Activated CD8-positive, alpha-beta memory T cell treated with anti-CD3 and anti-CD28 coated beads, Interleukin-2, amount 50 U/mL, for 48 hours (primary cell): ENCODE measurements at regions not wholly inside any gene's neighbourhood (a gene's known extent, or its start where the extent isn't known, plus 50 kb on each side); places are given as distances from the start of the nearest gene placed in this dataset.
"Not testable (repeated sequence)": the region's sequence is repeated elsewhere in the genome, so short reads cannot be mapped to it uniquely, and the experiment has no call there.

Experiments used
- DNase-seq: peaks from one replicate; pipeline ENCODE4 v3.0.0-alpha.2; 2020

DNA sequence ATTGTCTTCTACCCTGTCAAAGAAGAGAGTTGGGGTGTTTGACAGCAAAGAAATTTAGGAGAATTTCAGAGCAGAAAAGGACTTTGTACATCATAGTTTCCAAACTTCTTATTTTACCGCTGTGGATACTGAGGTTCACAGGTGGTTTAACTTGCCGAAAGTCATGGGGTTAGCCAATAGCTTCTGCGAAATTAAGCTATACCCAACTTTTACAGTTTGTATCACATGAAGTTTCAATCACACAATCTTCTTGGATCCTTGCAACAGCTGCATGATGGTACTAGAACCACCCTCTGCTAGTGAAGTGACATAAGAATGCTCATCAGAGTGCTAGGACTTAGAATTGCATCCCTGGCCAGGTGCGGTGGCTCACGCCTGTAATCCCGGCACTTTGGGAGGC is 345.5 kb downstream of the CD83 start:
- no peak for DNase-seq

DNA sequence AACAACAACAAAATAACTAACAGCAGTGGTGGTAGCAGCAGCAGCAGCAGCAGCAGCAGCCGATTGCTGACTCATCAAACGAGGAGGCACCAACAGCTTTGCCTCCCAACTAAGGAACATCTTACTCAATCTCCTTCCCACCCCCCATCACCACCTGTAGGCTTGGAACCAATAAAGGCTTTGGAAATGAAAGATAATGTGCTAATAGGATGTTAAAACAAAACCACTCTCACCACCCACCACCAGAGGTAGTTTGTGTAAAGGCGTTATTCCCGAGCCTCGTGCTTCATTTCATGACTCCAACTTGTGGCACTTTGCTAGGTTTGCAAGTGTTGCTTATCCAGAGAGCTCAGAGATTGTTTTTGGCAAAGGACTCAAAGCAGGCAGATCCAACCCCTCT is 346.5 kb downstream of the CD83 start:
- no peak for DNase-seq

DNA sequence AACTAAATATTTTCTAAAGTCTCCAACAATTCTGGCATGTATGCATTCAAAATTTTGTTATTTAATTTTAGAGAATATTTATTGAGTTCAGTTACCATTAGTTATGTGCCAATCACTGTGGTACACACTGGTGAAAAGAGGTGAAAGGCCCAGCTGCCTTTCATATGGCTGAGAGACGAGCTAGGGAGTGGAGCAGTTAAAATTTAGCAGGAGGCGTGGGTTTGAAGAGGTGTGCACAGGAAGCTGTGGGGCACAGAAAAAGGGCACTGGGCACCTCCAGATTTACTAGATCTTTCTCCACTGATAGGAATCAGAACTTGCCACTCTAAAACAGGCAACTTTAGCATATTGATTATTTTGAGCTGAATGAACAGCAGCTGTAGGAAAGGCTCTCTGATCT is 347.1 kb downstream of the CD83 start:
- no peak for DNase-seq

DNA sequence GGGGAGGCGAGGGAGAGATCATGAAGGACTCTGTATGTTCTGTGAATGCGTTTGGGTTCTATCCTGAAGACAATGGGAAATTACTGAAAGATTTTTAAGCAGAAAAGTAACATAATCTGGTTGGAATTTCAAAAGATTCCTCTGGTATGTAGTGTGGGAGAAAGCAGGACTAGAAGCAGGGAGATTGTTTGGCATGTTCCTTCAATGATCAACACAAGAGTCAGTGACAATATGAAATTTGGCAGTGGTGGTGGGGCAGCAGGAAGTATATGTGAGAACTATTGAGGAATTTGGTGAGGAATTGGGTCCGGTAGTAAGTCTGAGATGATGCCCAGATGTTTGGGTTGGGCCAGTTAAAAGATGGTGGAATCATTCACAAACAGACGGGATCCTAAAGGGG is 348.7 kb downstream of the CD83 start:
- no peak for DNase-seq

DNA sequence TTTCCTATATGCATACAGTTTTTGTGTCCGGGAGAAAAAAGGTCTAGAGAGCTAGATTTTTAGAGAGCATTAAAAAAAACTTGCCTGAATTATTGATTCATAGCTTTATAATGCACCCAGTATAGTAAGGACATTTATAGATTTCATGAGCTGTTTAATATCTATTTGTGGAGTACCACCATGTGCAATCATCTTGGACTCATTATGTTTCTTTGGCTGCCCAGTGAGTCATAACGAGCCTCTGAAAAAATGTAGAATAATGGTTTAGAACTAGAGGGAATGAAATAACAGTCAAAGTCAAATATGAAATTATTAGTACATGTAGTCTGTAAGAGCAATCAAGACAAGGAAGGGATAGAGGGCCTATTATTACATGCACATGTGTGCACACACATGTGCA is 350.0 kb downstream of the CD83 start:
- DNase-seq = no peak

DNA sequence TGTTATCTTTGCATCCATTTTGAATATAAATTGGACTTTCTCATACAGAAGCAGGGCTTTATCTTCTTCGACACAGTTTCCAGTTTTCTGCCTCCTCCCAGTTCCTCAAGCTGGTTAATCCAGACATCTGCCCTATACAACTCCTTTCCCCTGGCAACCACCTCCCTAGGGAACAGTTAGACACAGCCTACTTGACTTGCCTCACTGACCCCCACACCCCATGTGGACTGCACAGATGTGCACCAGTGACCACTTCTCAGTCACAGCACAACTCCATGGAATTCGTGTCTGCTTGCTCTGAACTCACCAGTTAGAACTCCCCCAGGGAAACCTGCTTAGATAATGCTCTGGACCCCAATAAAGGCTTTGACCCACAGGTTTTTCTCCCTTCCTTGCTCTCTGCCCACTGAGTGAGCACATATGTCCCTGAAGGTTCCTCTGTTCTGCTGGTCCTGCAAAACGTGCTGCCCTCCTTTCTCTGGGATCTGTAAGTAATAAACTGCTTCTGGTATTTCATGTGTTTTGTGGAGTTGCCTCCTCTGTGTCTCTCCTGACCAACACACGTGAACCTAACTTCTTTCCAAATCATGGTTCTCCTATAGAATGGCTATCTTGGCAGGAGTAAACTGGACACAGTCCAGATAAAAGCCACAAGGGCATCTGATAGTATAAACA is 351.2 kb downstream of the CD83 start:
- no peak for DNase-seq

DNA sequence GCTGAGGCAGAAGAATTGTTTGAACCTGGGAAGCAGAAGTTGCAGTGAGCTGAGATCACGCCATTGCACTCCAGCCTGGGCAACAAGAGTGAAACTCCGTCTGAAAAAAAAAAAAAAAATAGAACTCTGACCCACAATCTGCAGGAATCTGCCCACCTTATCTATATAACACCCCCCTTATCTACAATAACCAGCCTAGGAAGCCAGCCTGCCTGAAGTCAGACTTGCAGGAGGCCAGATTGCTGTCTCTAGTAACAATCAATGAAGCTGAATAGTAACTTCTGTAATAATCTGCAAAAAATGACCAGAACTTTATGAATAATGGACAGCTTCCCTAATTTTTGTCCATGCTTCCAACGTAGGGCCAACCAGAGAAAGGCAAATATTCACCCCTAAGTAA is 352.5 kb downstream of the CD83 start:
- DNase-seq = no peak

DNA sequence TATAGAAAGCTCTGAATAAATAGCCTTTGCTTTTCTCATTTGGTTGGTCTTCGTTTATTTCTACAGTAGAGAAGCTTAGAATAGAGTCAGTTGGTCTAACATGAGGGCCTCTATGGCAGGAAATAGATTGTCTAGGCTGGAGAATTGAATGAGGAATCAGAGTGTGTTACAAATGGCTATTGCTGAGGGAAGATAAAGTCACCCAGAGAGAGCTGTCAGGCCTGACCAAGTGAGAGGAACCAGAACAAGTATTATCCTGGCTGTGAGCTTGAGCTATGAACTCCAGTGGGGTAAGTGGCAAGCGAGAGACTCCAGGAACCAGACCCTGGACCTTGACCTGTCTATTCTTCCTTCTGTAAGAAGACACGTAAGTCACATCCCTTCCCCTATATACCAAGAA is 353.1 kb downstream of the CD83 start:
- DNase-seq = no peak

DNA sequence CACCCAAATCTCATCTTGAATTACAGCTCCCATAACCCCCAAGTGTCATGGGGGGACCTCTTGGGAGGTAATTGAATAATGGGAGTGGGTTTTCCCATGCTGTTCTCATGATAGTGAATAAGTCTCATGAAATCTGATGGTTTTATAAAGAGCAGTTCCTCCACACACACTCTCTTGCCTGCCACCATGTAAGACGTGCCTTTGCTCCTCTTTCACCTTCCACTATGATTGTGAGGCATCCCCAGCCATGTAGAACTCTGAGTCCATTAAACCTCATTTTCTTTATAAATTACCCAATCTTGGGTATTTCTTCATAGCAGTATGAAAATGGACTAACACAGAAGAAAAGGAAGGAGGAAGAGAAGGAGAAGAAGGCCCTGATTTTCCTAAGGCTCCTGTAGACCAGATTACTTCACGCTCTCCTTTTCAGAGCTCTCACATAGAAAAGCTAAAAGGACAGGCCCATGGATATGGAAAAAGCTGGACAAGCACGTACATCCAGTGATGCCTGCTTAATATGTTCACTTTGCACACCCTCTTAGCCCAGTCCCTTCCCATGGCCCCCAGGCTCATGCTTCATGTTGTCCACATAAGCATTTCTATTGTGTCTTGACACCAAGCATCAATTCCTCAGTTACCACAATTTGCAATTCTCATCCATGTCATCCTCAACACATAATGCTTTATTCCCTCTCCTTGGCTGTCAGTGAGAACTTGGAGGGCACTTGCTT is 354.8 kb downstream of the CD83 start:
- DNase-seq = no peak

DNA sequence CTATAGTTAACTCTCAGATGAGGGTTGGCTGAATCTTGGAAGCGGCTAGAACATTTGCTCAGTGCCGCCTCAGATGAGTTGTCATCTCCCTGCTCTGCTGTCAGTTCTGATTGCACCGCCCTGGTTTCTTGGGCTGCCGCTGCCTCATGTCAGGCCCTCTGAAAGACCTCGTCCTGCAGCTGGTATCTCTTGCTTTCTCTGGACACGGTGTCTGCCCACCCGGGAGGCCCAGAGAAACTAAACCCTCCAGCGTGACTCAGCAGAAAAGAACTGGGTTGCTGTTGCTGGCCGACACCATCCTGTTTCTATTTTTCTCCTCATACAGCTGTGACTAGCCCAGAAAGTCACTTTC is 355.4 kb downstream of the CD83 start:
- no peak for DNase-seq

DNA sequence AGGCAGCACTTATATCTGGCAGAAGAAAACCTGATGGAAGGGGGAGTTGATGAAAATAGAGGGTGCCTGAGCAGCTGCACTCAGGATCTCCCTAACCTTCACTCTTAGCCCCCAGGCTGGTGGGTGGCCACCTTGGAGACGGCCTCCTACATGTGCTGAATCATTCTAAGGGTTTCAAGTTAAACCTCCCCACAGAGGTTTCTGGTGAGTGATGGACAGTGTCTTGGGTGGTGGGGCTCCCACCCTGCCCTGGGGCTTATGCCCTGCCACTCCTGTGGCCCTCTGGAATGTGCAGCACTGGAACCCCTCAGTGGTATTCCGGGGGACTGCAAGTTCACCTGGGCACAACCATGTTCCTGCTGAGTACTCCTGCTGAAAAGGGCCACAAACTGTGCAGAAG is 357.2 kb downstream of the CD83 start:
- no peak for DNase-seq

DNA sequence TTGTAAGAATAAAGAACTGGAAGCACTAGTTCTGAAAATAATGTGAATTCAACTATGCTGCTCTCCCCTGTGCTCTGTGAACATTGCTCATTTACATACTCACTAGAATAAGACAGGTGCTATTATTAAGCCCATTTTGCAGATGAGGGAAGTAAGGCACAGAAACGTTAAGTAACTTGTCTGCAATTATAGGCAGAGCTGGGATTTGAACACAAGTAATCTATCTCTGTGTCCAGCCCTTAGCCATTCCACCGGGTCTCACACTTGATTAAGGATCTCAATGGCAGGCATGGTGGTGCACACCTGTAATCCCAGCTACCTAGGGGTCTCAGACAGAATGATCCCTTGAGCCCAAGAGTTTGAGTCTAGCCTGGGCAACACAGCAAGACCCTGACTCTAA is 357.7 kb downstream of the CD83 start:
- DNase-seq = no peak

DNA sequence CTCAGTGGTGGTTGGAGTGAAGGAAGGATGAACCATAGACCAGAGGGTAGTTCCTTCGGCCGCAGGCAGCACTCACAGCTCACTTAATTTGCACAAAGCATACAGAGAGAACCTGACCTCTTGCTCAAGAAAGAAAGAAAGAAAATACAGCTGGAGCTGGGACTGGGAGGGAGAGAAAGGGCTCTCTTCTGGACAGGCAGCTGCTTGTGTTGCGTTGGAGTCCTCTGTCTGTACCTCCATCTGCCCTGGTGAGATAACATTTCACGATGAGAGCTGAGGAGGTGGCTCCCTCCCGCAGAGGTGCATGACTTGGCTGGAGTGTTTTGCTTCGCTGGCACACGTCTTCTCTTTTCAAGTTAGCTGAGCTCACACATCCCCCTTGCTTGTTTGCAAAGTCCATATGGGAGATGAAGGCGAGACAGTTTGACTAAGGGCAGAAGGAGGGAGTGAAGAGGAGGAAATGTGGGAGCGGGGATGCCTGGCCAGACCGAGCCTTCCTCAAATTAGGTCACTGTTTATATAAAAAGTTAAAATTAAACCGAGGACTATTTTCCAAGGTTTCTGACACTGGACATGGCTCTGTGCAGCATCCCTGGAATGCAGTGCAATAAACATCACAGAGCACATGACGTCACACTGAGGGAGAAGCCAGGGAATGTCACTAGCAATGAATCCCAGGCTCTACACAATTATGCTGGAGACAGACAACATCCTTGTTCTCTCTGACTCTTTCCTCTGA is 359.4 kb downstream of the CD83 start:
- no peak for DNase-seq

DNA sequence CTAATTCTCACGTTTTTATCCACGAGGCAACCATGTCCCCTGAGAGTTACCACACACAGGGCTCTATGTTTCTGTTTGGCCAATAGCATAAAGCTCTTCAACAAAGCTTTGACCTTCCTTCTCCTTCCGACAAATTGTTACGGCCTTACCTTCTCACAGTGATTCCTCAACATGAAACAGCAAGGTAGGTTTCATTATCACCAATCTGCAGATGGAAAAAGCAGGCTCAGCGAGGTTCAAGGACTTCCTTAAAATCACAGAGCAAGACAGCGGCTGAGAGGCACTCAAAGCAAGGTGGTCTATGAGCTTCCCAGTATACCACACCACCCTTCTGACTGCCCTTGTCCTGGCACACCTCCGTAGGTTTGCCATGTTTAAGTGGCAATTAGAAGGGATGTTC is 360.0 kb downstream of the CD83 start:
- DNase-seq = no peak

DNA sequence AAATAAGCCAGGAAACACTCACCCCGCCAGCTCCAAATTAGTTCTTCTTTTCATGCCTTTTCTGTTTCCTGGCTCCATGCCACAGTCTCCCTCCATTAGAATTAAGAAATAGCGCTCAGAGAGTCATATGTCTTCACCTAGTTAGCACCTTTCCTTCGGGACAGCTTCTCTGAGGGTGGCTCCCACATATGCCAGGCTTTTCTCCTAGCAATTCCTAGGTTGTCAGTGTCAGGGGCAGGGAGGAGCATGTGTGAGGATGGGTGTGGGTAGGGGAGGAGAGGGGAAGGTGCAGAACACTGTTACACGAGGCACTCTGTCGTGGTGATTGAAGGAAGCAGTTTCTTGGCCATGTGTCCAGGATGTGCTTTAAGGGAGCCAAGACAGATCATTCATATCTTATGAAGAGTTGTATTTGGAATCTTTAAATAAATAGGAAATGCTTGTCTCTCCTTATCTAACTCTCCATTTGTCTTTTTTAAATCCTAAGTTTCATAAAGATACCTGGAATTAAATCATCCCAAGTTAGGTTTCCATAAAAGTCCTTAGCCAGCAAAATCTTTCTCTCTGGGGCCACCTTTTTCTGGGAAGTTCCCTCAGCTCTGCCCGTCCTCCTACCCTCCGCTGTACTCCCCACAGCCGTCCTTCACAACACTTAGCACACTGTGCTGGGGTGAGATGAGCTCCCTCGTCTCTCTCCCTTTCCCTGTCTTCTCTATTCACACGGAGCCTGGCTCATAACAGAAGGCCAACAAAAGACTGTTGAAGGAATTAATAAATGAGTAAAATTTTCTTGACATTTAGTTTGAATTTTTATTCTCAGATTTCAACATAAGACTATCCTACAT is 361.0 kb downstream of the CD83 start:
- DNase-seq = no peak

DNA sequence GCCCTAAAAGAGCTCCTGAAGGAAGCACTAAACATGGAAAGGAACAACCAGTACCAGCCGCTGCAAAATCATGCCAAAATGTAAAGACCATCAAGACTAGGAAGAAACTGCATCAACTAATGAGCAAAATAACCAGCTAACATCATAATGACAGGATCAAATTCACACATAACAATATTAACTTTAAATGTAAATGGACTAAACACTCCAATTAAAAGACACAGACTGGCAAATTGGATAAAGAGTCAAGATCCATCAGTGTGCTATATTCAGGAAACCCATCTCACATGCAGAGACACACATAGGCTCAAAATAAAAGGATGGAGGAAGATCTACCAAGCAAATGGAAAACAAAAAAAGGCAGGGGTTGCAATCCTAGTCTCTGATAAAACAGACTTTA is 364.4 kb downstream of the CD83 start:
- not testable (repeated sequence) for DNase-seq

DNA sequence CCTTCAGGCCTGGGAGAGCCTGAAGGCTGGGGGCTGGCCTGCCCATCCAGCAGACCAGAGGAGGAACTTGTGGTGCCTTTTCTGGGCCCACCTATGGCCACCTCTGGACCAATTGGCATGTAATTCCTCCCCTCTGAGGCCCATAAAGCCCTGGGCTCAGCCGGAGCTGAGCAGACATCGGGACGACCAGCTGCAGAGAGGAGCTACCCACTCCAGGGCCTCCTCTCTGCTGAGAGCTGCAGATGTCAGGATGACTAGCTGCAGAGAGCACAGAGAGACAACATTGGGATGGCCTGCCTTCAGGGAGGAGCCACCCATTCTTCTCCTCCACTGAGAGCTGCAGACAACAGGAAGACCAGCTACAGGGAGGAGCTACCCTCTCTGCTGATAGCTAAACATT is 370.1 kb downstream of the CD83 start:
- DNase-seq = no peak

DNA sequence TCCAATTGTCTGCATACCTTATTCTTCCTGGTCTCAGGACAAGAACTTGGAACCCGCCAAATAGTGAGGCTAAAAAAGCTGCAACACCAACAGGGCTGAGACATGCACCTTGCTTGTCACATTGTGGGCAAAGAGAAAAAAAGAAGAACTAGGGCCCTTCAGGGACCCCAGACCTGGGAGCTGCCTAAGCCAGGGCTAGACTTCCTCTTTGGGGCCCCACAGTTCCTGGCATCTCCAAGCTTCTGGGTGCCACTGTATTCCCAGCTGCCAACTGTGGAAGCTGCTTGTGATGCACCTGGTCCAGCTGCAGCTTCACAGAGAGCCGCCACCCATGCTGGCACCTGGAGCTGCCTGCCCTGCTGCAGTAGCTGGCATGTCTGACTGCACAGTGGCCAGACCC is 370.6 kb downstream of the CD83 start:
- no peak for DNase-seq

DNA sequence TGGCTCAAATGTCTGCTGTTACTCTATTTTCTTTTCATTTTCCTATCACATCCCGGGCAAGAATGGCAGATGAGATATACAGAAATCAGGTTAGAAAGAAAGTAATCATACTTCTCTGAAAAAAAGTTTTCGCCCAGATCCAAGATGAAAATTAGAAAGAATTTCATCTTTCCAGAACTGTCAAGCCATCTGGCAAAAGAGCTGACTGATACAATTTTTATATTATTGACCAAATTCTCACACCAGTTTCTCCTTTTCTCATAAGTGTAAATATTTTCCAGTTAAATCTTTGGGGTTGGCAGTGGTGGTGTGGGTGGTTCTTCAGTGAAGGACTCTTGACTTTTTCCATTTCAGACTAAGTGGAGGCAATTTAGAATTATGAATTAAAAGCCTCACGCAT is 371.9 kb downstream of the CD83 start:
- DNase-seq = no peak

DNA sequence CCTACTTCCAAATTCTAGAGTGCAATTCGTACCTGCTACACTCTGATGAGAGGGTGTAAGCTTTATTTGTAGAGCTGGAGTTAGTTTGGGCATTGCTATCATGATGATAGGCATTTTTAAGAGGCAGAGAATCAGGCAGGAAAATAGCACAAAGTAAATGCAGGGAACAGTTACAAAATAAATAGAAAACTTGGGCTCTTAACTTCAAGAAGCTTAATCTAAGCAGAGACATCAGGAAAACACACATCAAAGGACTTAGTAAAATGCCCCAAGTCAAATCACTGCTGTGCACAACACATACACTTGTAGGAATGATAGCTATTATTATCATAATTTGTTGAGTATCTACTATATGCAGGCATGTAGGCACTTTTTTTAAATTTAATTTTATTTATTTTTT is 381.2 kb downstream of the CD83 start:
- DNase-seq = no peak

DNA sequence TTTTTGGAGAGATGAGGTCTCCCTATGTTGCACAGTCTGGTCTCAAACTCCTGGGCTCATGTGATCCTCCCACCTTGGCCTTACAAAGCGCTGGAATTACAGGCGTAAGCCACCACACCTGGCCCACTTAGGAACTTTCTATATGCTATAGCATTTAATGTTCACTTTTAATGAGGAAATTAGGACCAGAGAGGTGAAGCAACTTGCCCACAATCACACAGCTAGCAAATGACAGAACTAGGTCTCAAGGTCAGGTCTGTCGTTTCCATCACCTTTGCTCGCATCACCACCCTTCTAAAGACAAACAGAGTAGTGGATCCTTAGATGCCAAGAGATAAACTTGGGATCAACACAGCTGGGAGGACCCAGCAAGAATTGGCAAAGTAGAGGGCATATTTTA is 381.7 kb downstream of the CD83 start:
- DNase-seq = no peak

DNA sequence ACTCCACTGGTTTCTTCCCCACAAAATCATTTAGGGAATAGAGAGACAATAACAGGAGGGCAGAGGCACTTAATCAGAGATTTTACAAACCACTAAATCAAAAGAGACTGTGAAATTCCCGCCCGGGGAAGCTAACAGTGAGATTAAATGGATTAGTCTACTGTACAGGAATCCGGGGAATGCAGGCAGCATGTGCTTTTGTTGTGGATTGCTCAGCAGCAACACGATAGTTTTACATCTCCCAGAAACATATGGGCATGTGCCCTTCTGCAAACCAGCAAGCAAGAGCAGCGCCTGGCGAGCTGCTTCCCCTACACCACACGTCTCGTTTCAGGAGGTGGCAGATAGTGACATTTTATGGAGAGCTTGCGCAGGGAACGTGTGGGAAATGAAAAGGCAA is 382.3 kb downstream of the CD83 start:
- DNase-seq = no peak

DNA sequence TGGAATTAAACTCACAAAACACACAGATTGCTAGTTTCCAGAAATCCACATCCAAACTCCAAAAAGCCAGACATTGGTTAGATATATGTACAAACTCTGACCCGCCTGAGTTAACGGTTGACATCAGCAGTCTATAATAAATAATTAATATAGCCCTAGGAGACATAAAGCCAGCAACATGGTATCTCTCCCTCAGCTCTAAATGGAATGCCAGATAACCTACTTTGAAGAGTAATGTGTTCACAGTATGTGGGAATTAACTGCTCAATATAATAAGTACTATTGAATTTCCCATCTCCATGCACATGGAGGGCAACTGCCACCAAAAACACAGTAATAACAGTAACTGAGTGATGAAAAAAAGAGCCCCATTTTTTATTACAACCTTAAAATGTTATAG is 383.2 kb downstream of the CD83 start:
- DNase-seq = no peak

DNA sequence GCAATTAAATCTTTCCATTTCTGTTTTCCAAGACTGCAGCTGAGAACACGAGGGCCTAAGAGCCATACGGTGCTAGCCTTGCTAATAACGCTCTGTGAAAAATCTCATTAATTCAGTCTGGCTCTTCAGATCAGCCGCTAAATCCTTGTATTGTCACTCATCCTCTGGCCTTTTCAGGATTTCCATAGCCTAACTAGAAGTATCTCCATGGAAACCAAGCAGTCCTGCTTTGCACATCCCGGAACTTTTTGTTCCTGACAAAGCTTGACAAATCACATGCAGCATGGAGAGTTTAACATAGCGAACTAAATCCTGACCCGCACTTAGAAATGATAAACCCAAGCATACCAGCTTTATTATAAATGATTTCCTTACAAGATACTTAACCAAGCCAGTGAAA is 383.7 kb downstream of the CD83 start:
- DNase-seq = no peak
